ENCODE measurements at regions not wholly inside any gene's neighbourhood (a gene's known extent, or its start where the extent isn't known, plus 50 kb on each side); places are given as distances from the start of the nearest gene placed in this dataset.
A peak's percentile ranks its signal among the peaks of the same experiment; 100 is the strongest.

DNA sequence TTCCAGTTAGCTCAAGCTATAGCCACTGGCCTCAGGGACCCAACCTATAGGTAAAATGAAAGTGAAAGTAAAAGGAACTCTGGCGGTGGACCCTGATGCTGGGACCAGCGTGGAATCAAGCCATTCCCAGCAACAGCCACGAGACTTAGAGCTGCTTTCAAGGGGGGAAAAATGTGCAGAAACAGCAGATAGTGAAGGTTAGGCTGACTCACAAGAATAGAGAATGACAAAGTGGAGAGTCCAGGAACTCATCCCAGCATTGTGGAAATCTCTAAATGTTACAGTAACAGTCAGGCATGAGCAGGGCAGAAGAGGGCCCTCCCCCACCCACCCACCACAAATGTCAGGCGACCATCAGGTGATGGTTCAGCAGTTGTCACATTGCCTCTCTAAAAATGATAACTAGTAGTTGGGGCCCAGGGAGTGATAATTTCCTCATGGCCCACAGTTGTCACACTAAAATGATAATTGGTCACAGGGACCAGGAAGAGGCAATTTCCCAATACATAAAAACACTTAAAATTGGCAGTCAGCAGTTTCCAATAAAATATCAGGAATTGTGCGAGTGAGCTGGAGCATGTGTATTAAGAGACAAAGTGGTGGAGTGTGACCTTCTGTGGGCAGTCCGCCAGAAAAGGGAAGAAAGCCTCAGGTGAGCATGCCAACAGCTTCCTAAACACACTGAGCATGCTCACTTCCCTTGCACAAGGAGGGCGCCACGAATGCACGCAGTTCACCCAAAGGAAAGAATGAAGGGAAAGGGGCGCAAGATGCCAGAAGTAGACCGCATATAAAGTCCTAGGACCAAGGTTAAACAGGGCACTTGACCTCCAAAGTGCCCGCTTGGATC is 129.8 kb upstream of the PPP1R3A start:
- DNase-seq (peak in 1 of 3 donors; percentile 20), ATAC-seq (peak; percentile 30 to 80 (median 62))
- 57% methylated on average over 7 of the region's 12 CpGs for WGBS (ENCODE audit: insufficient coverage, low coverage, low lambda C conversion rate, missing lambda C conversion rate)

DNA sequence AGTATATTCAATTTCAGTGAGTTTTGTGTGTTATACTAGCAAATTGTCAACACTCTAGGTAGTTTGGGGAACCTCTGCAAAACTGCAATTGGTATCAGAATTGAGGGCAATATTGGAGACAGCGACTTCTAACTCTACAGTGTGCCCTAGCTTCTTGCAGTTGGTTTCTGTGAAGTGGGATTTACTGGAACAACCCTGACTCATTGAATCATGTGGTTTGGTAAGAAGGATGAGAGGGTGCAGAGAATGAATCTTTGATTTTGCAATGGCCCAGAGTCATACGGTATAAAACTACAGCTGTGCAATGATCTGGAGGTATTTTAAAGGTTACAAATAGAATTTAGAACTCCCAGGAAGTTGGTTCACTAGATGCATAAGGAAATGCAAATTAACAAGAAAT is 129.1 kb upstream of the PPP1R3A start:
- ATAC-seq: peak in 1 of 4 donors; percentile 60
- TF ChIP-seq, protein P1, sequence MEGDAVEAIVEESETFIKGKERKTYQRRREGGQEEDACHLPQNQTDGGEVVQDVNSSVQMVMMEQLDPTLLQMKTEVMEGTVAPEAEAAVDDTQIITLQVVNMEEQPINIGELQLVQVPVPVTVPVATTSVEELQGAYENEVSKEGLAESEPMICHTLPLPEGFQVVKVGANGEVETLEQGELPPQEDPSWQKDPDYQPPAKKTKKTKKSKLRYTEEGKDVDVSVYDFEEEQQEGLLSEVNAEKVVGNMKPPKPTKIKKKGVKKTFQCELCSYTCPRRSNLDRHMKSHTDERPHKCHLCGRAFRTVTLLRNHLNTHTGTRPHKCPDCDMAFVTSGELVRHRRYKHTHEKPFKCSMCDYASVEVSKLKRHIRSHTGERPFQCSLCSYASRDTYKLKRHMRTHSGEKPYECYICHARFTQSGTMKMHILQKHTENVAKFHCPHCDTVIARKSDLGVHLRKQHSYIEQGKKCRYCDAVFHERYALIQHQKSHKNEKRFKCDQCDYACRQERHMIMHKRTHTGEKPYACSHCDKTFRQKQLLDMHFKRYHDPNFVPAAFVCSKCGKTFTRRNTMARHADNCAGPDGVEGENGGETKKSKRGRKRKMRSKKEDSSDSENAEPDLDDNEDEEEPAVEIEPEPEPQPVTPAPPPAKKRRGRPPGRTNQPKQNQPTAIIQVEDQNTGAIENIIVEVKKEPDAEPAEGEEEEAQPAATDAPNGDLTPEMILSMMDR (IDR thresholded peaks at IDR 0.05): no peak
- no peak for TF ChIP-seq POLR2A (IDR thresholded peaks at IDR 0.05)
- 60% methylated on average over 2 of the region's 2 CpGs for WGBS (ENCODE audit: insufficient coverage, low coverage, low lambda C conversion rate, missing lambda C conversion rate)

More for the DNA sequence above, 129.8 kb upstream of the PPP1R3A start:
- no peak overlapping the region for H3K27ac ChIP-seq
- H3K4me3 ChIP-seq: peak overlapping the region in 1 of 3 donors; percentile 44
- intact Hi-C loops (cut with DNase I): no loop called here
- H3K9me3 ChIP-seq: no peaks in the 10 kb centered on the region
- H3K27me3 ChIP-seq: no peaks in the 10 kb centered on the region
- no peaks in the 10 kb centered on the region for H3K4me1 ChIP-seq
- TF ChIP-seq POLR2A (IDR thresholded peaks at IDR 0.05): no peak
- TF ChIP-seq, protein P1 (IDR thresholded peaks at IDR 0.05): no peak
- H3K36me3 ChIP-seq: no peaks in the 10 kb centered on the region

DNA sequence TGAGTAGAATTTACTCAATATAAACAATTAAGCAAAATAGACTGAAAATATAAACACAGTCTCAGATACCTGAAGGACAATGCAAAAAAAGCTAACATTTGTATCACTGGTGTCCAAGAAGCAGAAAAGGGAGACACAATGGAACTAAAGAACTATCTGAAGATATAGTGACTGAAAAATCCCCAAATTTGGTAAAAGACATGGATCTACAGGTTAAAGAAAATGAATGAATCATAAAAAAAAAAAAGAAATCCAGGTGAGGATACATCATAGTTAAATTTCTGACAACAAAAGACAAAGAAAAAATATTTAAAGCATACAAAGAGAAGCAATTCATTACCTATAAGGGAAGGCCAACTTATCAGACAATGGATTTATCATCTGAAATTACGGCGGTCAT is 114.7 kb upstream of the PPP1R3A start:
- 96% methylated on average over 2 of the region's 2 CpGs for WGBS (ENCODE audit: insufficient coverage, low coverage, low lambda C conversion rate, missing lambda C conversion rate)
- no peaks in the 10 kb centered on the region for H3K27me3 ChIP-seq
- H3K9me3 ChIP-seq: no peaks in the 10 kb centered on the region
- no peaks in the 10 kb centered on the region for H3K36me3 ChIP-seq
- ATAC-seq (no peak), DNase-seq (no peak)
- TF ChIP-seq POLR2A (IDR thresholded peaks at IDR 0.05): no peak
- TF ChIP-seq, protein P1 (IDR thresholded peaks at IDR 0.05): no peak
- H3K4me1 ChIP-seq: no peaks in the 10 kb centered on the region
- H3K27ac ChIP-seq: no peak overlapping the region
- no peak overlapping the region for H3K4me3 ChIP-seq
- intact Hi-C loops (cut with DNase I): no loop called here

More for the DNA sequence above, 129.1 kb upstream of the PPP1R3A start:
- H3K27me3 ChIP-seq: no peaks in the 10 kb centered on the region
- intact Hi-C loops (cut with DNase I): no loop called here
- H3K27ac ChIP-seq: no peak overlapping the region
- no peak for DNase-seq
- H3K4me3 ChIP-seq: peak overlapping the region in 1 of 3 donors; percentile 44
- no peaks in the 10 kb centered on the region for H3K36me3 ChIP-seq
- H3K9me3 ChIP-seq: no peaks in the 10 kb centered on the region
- H3K4me1 ChIP-seq: no peaks in the 10 kb centered on the region

- WGBS (ENCODE audit: insufficient coverage, low coverage, low lambda C conversion rate, missing lambda C conversion rate): 0% methylated on average over 1 of the region's 1 CpG
- Histone ChIP-seq H3K9me3 (no peaks in the 10 kb centered on the region), H3K27ac (no peak overlapping the region), H3K27me3 (no peaks in the 10 kb centered on the region), H3K36me3 (no peaks in the 10 kb centered on the region), H3K4me3 (no peak overlapping the region), H3K4me1 (no peaks in the 10 kb centered on the region)
- TF ChIP-seq, protein P1 (IDR thresholded peaks at IDR 0.05): peak; percentile 60 to 79 (median 69)
- no peak for TF ChIP-seq POLR2A (IDR thresholded peaks at IDR 0.05)
- DNase-seq: no peak
- peak; percentile 47 to 74 (median 68) for ATAC-seq
- intact Hi-C loops (cut with DNase I): no loop called here
Observed at GRCh38 chr7:114026486-114027089, 107.8 kb upstream of the PPP1R3A start.
